OCI-LY3 (cell line): ENCODE measurements at regions not wholly inside any gene's neighbourhood (a gene's known extent, or its start where the extent isn't known, plus 50 kb on each side); places are given as distances from the start of the nearest gene placed in this dataset.

Source experiments
- H2AFZ ChIP-seq: fragments of 200-600, 300-600 bp; shearing (Covaris generic); 2 replicates; pipeline ENCODE4 v1.6.0; 2014; ENCODE audit warnings: antibody characterized with exemption, low read depth, low read length
- H3K27ac ChIP-seq: fragments of 200-600, 300-600 bp; sonication (generic); 2 replicates; pipeline ENCODE4 v1.5.1; 2014; ENCODE audit warnings: mild to moderate bottlenecking, low read length, moderate library complexity, mixed read lengths
- H3K27me3 ChIP-seq: fragments of 200-600, 300-600 bp; sonication (generic); 2 replicates; pipeline ENCODE4 v1.6.1; 2014; ENCODE audit warnings: low read depth, low read length, mixed read lengths
- H3K36me3 ChIP-seq: fragments of 200-600, 300-600 bp; sonication (generic); replicated peaks from 2 replicates; pipeline ENCODE3; 2014; ENCODE audit warnings: low read depth, low read length, mixed read lengths
- H3K4me1 ChIP-seq: fragments of 300-600, 200-600 bp; sonication (generic); 2 replicates; pipeline ENCODE4 v1.6.1; 2014; ENCODE audit warnings: low read length, mixed read lengths
- H3K4me2 ChIP-seq: fragments of 200-600, 300-600 bp; sonication (generic); 2 replicates; pipeline ENCODE4 v1.6.1; 2014; ENCODE audit warnings: low read length, mixed read lengths
- H3K4me3 ChIP-seq: fragments of 300-600, 200-600 bp; sonication (generic); 2 replicates; pipeline ENCODE4 v1.5.1; 2014; ENCODE audit warnings: antibody characterized with exemption, mild to moderate bottlenecking, low read length, moderate library complexity
- H3K79me2 ChIP-seq: fragments of 300-600, 200-600 bp; shearing (Covaris generic); 2 replicates; pipeline ENCODE4 v1.6.1; 2014; ENCODE audit warnings: mild to moderate bottlenecking, low read length, mixed read lengths
- H3K9ac ChIP-seq: fragments of 300-600, 200-600 bp; shearing (Covaris generic); 2 replicates; pipeline ENCODE4 v1.6.0; 2014; ENCODE audit warnings: mild to moderate bottlenecking, low read length, moderate library complexity
- H3K9me3 ChIP-seq: fragments of 200-600, 300-600 bp; shearing (Covaris generic); 2 replicates; pipeline ENCODE4 v1.6.1; 2014; ENCODE audit warnings: low read length, mixed read lengths; ENCODE audit not compliant: insufficient read depth
- H4K20me1 ChIP-seq: fragments of 200-600, 300-600 bp; sonication (generic); 2 replicates; pipeline ENCODE4 v1.6.1; 2016; ENCODE audit warnings: low read length, mixed read lengths; ENCODE audit not compliant: insufficient read depth
- EZH2phosphoT487 ChIP-seq: fragments of 200-600 bp; shearing (Covaris generic); IDR thresholded peaks from 2 replicates; pipeline ENCODE4 v1.6.1; 2018; ENCODE audit warnings: antibody characterized with exemption, mixed run types, low read depth
- TF ChIP-seq, protein P1 (sequence below): fragments of 200-600, 300-600 bp; sonication (generic); IDR thresholded peaks from 2 replicates; pipeline ENCODE4 v1.5.1; 2014; ENCODE audit warnings: antibody characterized with exemption, low read length, low read depth

DNA sequence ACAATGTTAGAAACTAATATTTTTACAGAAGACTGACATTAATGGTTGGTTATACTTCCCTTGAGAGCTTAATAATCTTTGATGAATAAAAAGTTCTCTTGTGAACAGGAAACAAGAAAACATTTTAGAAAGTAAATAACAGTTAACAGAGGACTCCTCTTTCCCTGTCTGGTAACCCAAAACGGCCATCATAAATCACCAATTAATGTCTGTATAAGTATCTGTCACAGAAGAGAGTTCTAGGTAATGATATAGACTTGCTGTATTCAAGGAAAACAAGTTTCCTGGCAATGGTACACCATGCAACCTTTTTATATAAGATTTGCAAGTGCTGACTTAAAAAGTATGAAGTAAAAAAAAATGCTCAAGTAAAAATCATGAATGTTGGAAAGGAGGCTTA, 426.7 kb downstream of the SOX2 start:
- Histone ChIP-seq H3K4me3 (no peak overlapping the region), H3K79me2 (no peaks in the 10 kb centered on the region), H4K20me1 (no peaks in the 10 kb centered on the region), H3K27me3 (no peaks in the 10 kb centered on the region), H3K9ac (no peak overlapping the region), H3K9me3 (no peaks in the 10 kb centered on the region), H3K4me1 (no peaks in the 10 kb centered on the region), H3K4me2 (no peak overlapping the region), H3K36me3 (no peaks in the 10 kb centered on the region), H3K27ac (no peak overlapping the region), H2AFZ (no peak overlapping the region)
- TF ChIP-seq, protein P1, sequence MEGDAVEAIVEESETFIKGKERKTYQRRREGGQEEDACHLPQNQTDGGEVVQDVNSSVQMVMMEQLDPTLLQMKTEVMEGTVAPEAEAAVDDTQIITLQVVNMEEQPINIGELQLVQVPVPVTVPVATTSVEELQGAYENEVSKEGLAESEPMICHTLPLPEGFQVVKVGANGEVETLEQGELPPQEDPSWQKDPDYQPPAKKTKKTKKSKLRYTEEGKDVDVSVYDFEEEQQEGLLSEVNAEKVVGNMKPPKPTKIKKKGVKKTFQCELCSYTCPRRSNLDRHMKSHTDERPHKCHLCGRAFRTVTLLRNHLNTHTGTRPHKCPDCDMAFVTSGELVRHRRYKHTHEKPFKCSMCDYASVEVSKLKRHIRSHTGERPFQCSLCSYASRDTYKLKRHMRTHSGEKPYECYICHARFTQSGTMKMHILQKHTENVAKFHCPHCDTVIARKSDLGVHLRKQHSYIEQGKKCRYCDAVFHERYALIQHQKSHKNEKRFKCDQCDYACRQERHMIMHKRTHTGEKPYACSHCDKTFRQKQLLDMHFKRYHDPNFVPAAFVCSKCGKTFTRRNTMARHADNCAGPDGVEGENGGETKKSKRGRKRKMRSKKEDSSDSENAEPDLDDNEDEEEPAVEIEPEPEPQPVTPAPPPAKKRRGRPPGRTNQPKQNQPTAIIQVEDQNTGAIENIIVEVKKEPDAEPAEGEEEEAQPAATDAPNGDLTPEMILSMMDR = no peak
- no peak for TF ChIP-seq EZH2phosphoT487

DNA sequence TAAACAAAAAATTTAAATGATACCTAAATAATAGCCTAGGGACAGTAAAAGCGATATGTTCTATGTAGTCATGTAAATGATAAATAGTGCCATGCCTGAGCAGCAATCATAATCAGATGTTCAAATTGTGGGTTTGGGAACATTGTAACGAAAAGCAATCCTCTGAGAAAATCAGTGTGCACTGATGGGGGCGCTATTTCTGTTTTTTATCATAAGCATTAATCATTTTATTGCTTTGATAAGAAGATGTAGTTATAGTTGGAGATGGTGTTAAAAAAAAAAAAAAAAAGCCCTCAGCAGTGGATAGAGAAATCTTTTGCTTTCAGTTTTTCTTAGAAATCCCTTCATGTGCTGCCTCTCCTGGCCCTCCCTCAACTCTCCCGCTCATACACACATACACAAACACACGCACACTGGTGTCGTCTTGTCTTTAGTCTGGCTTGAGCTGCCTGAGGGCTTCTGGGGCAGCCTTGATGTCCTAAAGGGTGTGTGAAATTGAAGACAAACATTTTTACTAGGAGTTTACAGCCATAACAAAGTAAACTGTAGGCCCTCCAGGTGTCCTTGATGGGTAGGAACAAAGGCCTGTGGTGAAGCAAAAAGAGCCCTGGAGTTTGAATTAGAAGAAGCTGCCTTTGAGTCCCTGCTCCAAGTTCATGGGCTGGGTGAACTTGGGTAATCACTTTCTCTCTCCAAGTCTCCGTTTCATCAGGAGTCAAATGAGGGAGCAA, 428.1 kb downstream of the SOX2 start:
- Histone ChIP-seq H3K4me2 (no peak overlapping the region), H3K4me3 (no peak overlapping the region), H3K9ac (no peak overlapping the region), H3K79me2 (no peaks in the 10 kb centered on the region), H3K4me1 (no peaks in the 10 kb centered on the region), H4K20me1 (no peaks in the 10 kb centered on the region), H3K36me3 (no peaks in the 10 kb centered on the region), H2AFZ (no peak overlapping the region), H3K27me3 (no peaks in the 10 kb centered on the region), H3K27ac (no peak overlapping the region), H3K9me3 (no peaks in the 10 kb centered on the region)
- no peak for TF ChIP-seq EZH2phosphoT487
- TF ChIP-seq, protein P1 = no peak; the same call in 1 of the 2 replicates

GRCh38 chr3:182142928-182143327, 431.2 kb downstream of the SOX2 start:
- Histone ChIP-seq H3K27ac (no peak overlapping the region), H3K79me2 (no peaks in the 10 kb centered on the region), H3K9ac (no peak overlapping the region), H3K4me1 (no peaks in the 10 kb centered on the region), H3K4me3 (no peak overlapping the region), H4K20me1 (no peaks in the 10 kb centered on the region), H3K4me2 (no peak overlapping the region), H3K27me3 (no peaks in the 10 kb centered on the region), H3K9me3 (no peaks in the 10 kb centered on the region), H3K36me3 (no peaks in the 10 kb centered on the region), H2AFZ (no peak overlapping the region)
- TF ChIP-seq, protein P1 = no peak
- no peak for TF ChIP-seq EZH2phosphoT487

GRCh38 chr3:182143903-182144302, 432.2 kb downstream of the SOX2 start:
- no peaks in the 10 kb centered on the region for H3K79me2 ChIP-seq
- no peak overlapping the region for H2AFZ ChIP-seq
- H3K36me3 ChIP-seq = no peaks in the 10 kb centered on the region
- H4K20me1 ChIP-seq = no peaks in the 10 kb centered on the region
- no peak overlapping the region for H3K4me2 ChIP-seq
- no peak overlapping the region for H3K4me3 ChIP-seq
- no peak overlapping the region for H3K27ac ChIP-seq
- H3K9ac ChIP-seq = no peak overlapping the region
- TF ChIP-seq, protein P1 = no peak
- no peak for TF ChIP-seq EZH2phosphoT487
- H3K27me3 ChIP-seq = no peaks in the 10 kb centered on the region
- H3K9me3 ChIP-seq = no peaks in the 10 kb centered on the region
- no peaks in the 10 kb centered on the region for H3K4me1 ChIP-seq
